Fibroblast of mammary gland (primary cell): ENCODE measurements at regions not wholly inside any gene's neighbourhood (a gene's known extent, or its start where the extent isn't known, plus 50 kb on each side); places are given as distances from the start of the nearest gene placed in this dataset.
"Not testable (repeated sequence)": the region's sequence is repeated elsewhere in the genome, so short reads cannot be mapped to it uniquely, and the experiment has no call there.

Experiments used
- DNase-seq: peaks from one replicate; pipeline ENCODE4 v3.0.0-alpha.2; 2010; ENCODE audit warnings: low read depth
- H3K4me3 ChIP-seq: 2 replicates; pipeline ENCODE4 v1.5.1; 2011; ENCODE audit warnings: low read depth, mild to moderate bottlenecking, low read length, moderate library complexity; ENCODE audit not compliant: control insufficient read depth
- CTCF ChIP-seq: conservative IDR thresholded peaks from 2 replicates; pipeline ENCODE4 v1.5.1; 2011; ENCODE audit warnings: low read depth, low read length, inconsistent platforms; ENCODE audit not compliant: control insufficient read depth, insufficient read depth

GRCh38 chrX:9390693-9391368 is 74.0 kb upstream of the TBL1X start:
- no peak overlapping the region for H3K4me3 ChIP-seq
- no peak for DNase-seq
- TF ChIP-seq CTCF = no peak

DNA sequence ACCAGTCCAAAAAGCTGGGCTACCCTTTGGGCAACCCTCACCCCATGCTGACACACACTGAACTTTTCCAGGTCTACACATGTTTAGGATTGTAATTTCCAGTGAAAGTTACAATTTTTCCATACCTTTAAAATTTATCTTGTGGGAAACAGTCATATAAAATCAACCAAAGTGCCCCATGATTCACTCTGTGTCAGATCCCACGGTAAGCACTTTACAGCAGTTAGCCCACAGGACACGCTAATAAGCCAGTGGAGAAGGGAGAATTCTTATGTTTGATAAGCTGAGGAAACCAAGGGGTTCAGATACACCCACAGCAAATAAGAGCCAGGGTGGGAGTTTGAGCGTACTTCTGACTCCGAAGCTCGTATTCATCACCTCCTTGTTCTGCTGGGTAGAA is 72.4 kb upstream of the TBL1X start:
- no peak for DNase-seq
- no peak overlapping the region for H3K4me3 ChIP-seq
- TF ChIP-seq CTCF = no peak

DNA sequence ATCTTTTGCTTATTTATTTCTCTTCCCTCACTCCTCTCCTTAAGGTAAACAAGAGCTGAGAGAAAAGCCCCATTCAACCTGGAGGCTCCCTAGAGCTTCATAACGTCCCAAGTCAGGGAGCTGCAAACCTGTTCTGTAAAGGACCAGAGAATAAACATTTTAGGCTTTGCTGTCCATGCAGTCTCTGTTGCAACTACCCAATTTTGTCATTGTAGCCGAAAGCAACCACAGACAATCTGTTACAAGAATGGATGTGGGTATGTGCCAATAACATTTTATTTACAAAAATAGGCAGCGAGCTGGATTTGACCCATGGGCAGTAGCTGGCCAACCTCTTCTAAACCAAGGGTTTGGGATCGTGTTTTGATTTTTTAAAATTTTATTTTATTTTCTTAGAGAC is 71.3 kb upstream of the TBL1X start:
- DNase-seq = no peak
- no peak for TF ChIP-seq CTCF
- no peak overlapping the region for H3K4me3 ChIP-seq

DNA sequence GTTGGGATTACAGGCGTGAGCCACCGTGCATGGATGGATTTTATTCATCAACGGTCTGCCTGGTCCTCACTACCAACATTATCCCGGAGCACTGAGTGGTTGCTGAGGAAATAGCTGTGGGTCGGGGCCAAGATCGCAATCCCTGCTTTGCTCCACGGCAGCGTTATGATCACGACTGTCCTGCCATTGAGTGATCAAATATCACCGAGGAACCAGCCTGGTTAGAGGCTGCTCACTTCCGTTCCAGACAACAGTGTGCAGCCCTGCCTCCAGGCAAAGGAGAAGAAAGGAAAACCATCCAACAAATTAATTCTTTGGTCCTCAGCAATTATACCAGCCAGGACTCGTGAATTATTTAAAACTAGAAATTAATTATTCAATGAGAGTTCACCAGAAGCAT is 70.6 kb upstream of the TBL1X start:
- TF ChIP-seq CTCF = no peak
- DNase-seq = no peak
- H3K4me3 ChIP-seq = no peak overlapping the region

- H3K4me3 ChIP-seq = no peak overlapping the region
- DNase-seq = peak; percentile 55
- no peak for TF ChIP-seq CTCF
Measured at GRCh38 chrX:9396930-9397329, 67.9 kb upstream of the TBL1X start.

DNA sequence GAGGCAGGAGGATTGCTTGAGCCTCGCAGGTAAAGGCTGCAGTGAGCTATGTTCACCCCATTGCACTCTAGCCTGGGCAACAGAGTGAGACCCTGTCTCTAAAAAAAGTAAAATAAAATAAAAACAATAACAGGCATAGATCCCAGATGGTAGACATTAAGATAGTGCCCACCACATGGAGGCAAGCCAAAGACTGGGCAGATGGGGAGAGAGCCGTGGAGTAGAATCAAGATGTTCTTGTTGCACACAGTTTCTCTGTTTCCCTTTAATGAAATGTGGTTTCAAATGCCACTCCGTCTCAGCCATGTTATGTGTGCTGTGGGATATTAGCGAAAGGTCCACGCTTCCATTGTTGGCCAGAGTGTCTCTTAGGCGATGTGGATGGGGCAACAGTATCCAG is 63.8 kb upstream of the TBL1X start:
- DNase-seq = no peak
- no peak for TF ChIP-seq CTCF
- no peak overlapping the region for H3K4me3 ChIP-seq

DNA sequence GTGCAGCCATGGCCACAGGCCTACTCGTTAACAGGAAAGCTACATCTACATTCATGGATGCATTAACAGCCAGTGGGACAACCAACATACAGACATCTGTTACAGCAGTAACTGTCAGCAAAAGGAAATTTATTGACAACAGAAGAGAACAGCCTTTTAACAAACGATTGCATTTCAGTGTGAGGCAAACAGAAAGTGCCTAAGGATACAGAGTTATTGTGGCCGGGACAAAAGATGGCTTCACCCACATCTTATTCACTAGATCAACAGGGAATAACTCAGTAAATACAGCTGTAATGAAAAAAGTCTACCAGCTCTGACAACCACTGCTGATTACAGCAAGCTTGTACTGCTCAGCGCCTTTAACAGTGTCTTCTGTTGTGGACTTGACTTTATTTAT is 61.5 kb upstream of the TBL1X start:
- no peak for TF ChIP-seq CTCF
- H3K4me3 ChIP-seq = no peak overlapping the region
- DNase-seq = no peak

- not testable (repeated sequence) for H3K4me3 ChIP-seq, DNase-seq
Measured at GRCh38 chrX:9405635-9406034, 59.2 kb upstream of the TBL1X start.

DNA sequence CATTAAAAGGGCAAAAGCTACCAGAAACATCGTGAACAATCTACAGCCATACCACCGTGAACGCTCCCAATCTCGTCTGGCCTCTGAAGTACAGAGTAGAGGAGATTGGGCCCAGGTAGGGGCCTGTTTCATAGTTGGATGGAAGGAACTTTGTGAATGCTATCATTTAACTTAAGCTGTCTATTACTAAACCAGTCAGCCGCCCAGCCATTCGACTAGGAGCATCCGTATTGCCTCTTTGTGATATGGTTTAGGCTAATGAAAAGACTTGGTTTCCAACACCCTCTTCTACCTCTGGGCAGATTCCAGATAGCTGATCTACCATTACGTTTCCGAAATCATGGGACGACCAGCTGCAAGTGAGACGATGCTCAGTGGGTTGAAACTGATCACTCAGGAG is 54.0 kb upstream of the TBL1X start:
- not testable (repeated sequence) for H3K4me3 ChIP-seq, DNase-seq

- H3K4me3 ChIP-seq, DNase-seq: not testable (repeated sequence)
Measured at GRCh38 chrX:9411682-9412081, 53.2 kb upstream of the TBL1X start.
